SH-SY5Y (cell line): ENCODE measurements at regions not wholly inside any gene's neighbourhood (a gene's known extent, or its start where the extent isn't known, plus 50 kb on each side); places are given as distances from the start of the nearest gene placed in this dataset.

Experiments
- GATA2 ChIP-seq: IDR thresholded peaks from 2 replicates; pipeline ENCODE4 v1.6.1; 2011; ENCODE audit warnings: mild to moderate bottlenecking, low read depth, low read length
- GATA3 ChIP-seq: IDR thresholded peaks from 2 replicates; pipeline ENCODE4 v1.6.1; 2011; ENCODE audit warnings: low read depth, mild to moderate bottlenecking, low read length, moderate library complexity

- TF ChIP-seq GATA3, result no peak
- TF ChIP-seq GATA2, result no peak
Observed at GRCh38 chr3:167172377-167172776, 207.7 kb downstream of the ZBBX start.
